Central memory CD8-positive, alpha-beta T cell (primary cell): ENCODE measurements at regions not wholly inside any gene's neighbourhood (a gene's known extent, or its start where the extent isn't known, plus 50 kb on each side); places are given as distances from the start of the nearest gene placed in this dataset.

Source experiments
- ATAC-seq: fragments of 150-1000 bp; cut with Tn5 transposase; replicated peaks from 2 replicates; pipeline ENCODE4 v1.10.0; 2022; ENCODE audit warnings: mild to moderate bottlenecking, moderate FRiP score, moderate number of reproducible peaks; ENCODE audit not compliant: poor library complexity, severe bottlenecking; ENCODE audit errors: extremely low read depth
- DNase-seq, 2 donors: peaks; one replicate each; pipeline ENCODE4 v3.0.0; 2021; ENCODE audit warnings: low spot score in 2 of 2
- H3K27ac Mint-ChIP-seq: one replicate; pipeline ENCODE4 v1.8.0; 2022; ENCODE audit warnings: low read depth, mild to moderate bottlenecking, moderate library complexity, mixed read lengths
- H3K27me3 Mint-ChIP-seq: one replicate; pipeline ENCODE4 v1.8.0; 2022; ENCODE audit warnings: mixed read lengths
- H3K36me3 Mint-ChIP-seq: one replicate; pipeline ENCODE4 v1.8.0; 2022; ENCODE audit warnings: mild to moderate bottlenecking, moderate library complexity, mixed read lengths; ENCODE audit not compliant: insufficient read depth
- H3K4me1 Mint-ChIP-seq: one replicate; pipeline ENCODE4 v1.8.0; 2022; ENCODE audit warnings: mixed read lengths
- H3K4me3 Mint-ChIP-seq: one replicate; pipeline ENCODE4 v1.8.0; 2022; ENCODE audit warnings: mild to moderate bottlenecking, moderate library complexity, mixed read lengths
- H3K9me3 Mint-ChIP-seq: one replicate; pipeline ENCODE4 v1.8.0; 2022; ENCODE audit warnings: mixed read lengths

DNA sequence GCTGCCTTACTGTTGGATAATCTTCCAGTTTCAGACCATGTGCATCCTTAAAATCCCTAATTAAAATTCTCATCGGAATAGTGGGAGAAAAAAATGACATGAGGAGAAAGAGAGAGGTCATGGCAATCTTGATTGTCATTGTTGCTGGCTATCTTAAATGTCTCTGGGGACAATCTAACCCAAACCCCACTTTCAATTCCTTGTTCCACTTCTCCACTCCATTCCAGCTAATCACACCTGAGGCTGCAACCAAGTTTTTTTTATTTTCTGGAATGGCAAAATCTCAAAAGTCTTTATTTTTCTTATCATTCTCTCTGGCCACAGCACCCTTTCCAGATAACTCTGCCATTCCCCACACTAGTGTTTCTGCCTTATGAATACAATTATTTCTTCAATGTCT lies 171.9 kb upstream of the RASA1 start:
- Mint-ChIP-seq H3K4me3 (no peak overlapping the region), H3K9me3 (no peaks in the 10 kb centered on the region), H3K27ac (no peak overlapping the region), H3K27me3 (no peaks in the 10 kb centered on the region), H3K4me1 (peaks cover 31% of the 10 kb centered on the region), H3K36me3 (no peaks in the 10 kb centered on the region)
- DNase-seq (no peak), ATAC-seq (no peak)

DNA sequence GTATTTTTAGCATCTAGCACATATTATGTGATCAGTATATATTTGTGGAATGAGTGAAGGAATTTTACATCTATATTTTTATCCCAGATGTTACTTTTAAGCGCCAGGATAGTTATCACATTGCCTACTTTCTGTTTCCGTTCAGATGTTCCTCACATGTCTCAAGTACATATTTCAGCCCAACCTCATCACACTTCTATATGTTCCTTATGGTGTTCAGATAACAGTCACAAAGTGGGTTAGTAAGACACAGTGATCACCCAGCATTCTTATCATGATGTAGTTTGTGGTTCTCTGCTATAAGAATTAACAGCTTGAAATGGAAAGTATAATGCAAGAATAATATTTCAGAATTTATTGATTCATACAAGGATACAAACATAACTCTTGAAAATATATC lies 170.0 kb upstream of the RASA1 start:
- ATAC-seq (no peak), DNase-seq (no peak)
- no peaks in the 10 kb centered on the region for H3K9me3 Mint-ChIP-seq
- H3K36me3 Mint-ChIP-seq, result no peaks in the 10 kb centered on the region
- peaks cover 49% of the 10 kb centered on the region for H3K4me1 Mint-ChIP-seq
- H3K27me3 Mint-ChIP-seq, result no peaks in the 10 kb centered on the region
- H3K4me3 Mint-ChIP-seq, result no peak overlapping the region
- peak overlapping the region; percentile 80 for H3K27ac Mint-ChIP-seq

- no peak overlapping the region for H3K4me3 Mint-ChIP-seq
- H3K4me1 Mint-ChIP-seq, result peaks cover 44% of the 10 kb centered on the region
- DNase-seq, result no peak
These were observed 168.3 kb upstream of the RASA1 start for GRCh38 chr5:87099291-87099839.

GRCh38 chr5:87099968-87100367 lies 167.7 kb upstream of the RASA1 start:
- no peak overlapping the region for H3K27ac Mint-ChIP-seq
- H3K4me3 Mint-ChIP-seq, result no peak overlapping the region
- no peaks in the 10 kb centered on the region for H3K36me3 Mint-ChIP-seq
- ATAC-seq, result no peak
- no peak for DNase-seq
- H3K4me1 Mint-ChIP-seq, result peaks cover 38% of the 10 kb centered on the region
- peaks cover under 1% of the 10 kb centered on the region for H3K9me3 Mint-ChIP-seq
- H3K27me3 Mint-ChIP-seq, result no peaks in the 10 kb centered on the region

More at GRCh38 chr5:87099291-87099839, 168.3 kb upstream of the RASA1 start:
- ATAC-seq, result no peak
- no peaks in the 10 kb centered on the region for H3K27me3 Mint-ChIP-seq
- H3K27ac Mint-ChIP-seq, result no peak overlapping the region
- no peaks in the 10 kb centered on the region for H3K36me3 Mint-ChIP-seq
- no peaks in the 10 kb centered on the region for H3K9me3 Mint-ChIP-seq

DNA sequence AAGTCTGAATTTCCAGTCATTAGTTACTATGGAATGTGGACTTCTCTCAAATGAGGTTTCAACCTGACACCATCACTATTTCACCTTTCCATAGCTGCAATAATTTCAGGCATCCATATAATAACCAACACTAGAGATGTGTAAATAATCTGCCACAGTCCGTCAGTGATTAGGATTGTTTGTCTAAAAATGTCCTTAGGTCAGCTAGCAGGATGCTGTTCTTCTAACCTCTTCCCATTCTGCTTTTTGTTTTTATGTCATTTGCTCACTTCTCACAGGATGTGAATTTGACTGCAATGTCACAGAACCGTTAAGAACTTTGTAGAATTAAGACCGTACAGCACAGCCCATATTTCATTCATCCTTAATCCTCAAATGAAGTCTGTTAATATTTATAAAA lies 166.4 kb upstream of the RASA1 start:
- Mint-ChIP-seq H3K36me3 (no peaks in the 10 kb centered on the region), H3K4me1 (peaks cover 41% of the 10 kb centered on the region), H3K9me3 (peaks cover 8% of the 10 kb centered on the region), H3K27me3 (no peaks in the 10 kb centered on the region), H3K27ac (no peak overlapping the region), H3K4me3 (no peak overlapping the region)
- ATAC-seq, result no peak
- no peak for DNase-seq

GRCh38 chr5:87102841-87103240 lies 164.8 kb upstream of the RASA1 start:
- Mint-ChIP-seq H3K4me1 (peaks cover 34% of the 10 kb centered on the region), H3K9me3 (peaks cover 8% of the 10 kb centered on the region), H3K27me3 (no peaks in the 10 kb centered on the region), H3K36me3 (no peaks in the 10 kb centered on the region), H3K27ac (no peak overlapping the region), H3K4me3 (no peak overlapping the region)
- ATAC-seq, result no peak
- DNase-seq, result no peak

DNA sequence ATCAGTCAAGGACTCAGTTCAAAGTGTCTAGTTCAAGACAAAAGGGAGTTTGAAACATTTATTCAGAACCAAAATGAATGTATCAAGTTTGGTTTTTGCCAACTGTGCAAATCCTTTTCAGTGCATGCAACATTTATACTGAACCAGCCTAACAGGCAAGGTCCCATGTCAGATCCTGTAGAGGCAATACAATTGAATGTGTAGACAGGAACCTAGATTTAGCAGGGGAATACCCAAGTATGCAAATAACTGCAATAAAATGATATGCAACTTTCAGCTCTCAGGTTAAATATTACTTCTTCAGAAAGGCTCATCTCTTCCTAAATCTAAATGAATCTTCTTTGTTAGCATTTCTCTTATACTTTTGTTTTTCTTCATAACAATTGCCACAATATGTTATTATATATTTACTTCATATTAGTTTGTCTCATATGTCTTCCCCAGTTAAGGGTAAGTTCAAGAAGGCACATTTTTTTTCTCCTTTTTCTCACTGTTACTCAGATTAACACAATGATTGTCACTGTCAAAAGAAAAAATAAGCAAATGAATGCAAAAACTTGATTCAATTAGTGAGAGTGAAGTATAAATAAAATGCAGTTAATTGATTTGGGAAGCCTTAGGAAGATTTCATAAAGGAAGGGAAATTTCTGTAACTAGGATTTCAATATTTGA lies 163.9 kb upstream of the RASA1 start:
- DNase-seq (no peak), ATAC-seq (no peak)
- Mint-ChIP-seq H3K4me1 (peaks cover 29% of the 10 kb centered on the region), H3K36me3 (no peaks in the 10 kb centered on the region), H3K27ac (no peak overlapping the region), H3K4me3 (no peak overlapping the region), H3K27me3 (no peaks in the 10 kb centered on the region), H3K9me3 (peaks cover 8% of the 10 kb centered on the region)

GRCh38 chr5:87105577-87105976 lies 162.1 kb upstream of the RASA1 start:
- ATAC-seq (no peak), DNase-seq (no peak)
- Mint-ChIP-seq H3K4me3 (no peak overlapping the region), H3K27ac (no peak overlapping the region), H3K9me3 (peaks cover 8% of the 10 kb centered on the region), H3K27me3 (no peaks in the 10 kb centered on the region), H3K36me3 (no peaks in the 10 kb centered on the region), H3K4me1 (peaks cover 24% of the 10 kb centered on the region)

- Mint-ChIP-seq H3K27ac (no peak overlapping the region), H3K9me3 (peaks cover 8% of the 10 kb centered on the region)
- ATAC-seq, result no peak
These were observed 157.9 kb upstream of the RASA1 start for GRCh38 chr5:87109746-87110145.

DNA sequence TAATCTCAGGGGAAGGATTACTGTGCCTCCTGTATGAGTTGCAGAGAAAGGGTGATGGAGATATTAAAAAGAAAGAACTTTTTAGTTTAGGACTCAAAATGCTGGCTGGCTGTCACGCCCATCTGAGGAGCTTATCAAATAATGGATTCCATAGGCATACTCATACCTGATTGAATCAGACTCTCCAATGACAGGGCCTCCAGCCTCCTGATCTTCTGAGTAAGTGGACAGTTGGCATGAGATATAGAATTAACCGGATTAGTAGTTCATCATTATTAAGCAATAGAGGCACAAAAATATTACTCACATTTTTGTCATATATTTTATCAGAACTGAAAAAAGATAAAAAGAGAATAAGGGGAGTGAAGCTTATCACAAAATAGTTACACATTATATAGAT lies 157.0 kb upstream of the RASA1 start:
- H3K9me3 Mint-ChIP-seq, result no peaks in the 10 kb centered on the region
- H3K27ac Mint-ChIP-seq, result no peak overlapping the region
- no peak overlapping the region for H3K4me3 Mint-ChIP-seq
- no peak for DNase-seq
- no peaks in the 10 kb centered on the region for H3K4me1 Mint-ChIP-seq
- H3K36me3 Mint-ChIP-seq, result no peaks in the 10 kb centered on the region
- no peaks in the 10 kb centered on the region for H3K27me3 Mint-ChIP-seq
- ATAC-seq, result no peak

More at GRCh38 chr5:87109746-87110145, 157.9 kb upstream of the RASA1 start:
- H3K27me3 Mint-ChIP-seq, result no peaks in the 10 kb centered on the region
- H3K4me3 Mint-ChIP-seq, result no peak overlapping the region
- no peaks in the 10 kb centered on the region for H3K36me3 Mint-ChIP-seq
- H3K4me1 Mint-ChIP-seq, result peaks cover 5% of the 10 kb centered on the region
- no peak for DNase-seq

DNA sequence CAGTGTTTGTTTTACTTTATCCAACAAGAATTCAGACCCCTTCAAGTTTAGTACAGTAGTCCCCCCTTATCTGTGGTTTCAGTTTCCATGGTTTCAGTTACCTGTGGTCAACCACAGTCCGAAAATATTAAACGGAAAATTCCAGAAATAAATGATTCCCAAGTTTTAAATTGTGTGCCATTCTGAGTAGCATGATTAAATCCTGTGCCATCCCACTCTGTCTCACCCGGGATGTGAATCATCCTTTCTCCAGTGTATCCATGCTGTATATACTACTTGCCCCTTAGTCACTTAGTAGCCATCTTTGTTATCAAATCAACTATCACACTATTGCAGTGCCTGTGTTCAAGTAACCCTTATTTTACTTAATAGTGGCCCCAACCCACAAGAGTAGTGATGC lies 153.8 kb upstream of the RASA1 start:
- H3K27me3 Mint-ChIP-seq, result no peaks in the 10 kb centered on the region
- ATAC-seq (no peak), DNase-seq (no peak)
- no peaks in the 10 kb centered on the region for H3K36me3 Mint-ChIP-seq
- H3K4me1 Mint-ChIP-seq, result peaks cover 6% of the 10 kb centered on the region
- no peaks in the 10 kb centered on the region for H3K9me3 Mint-ChIP-seq
- H3K27ac Mint-ChIP-seq, result no peak overlapping the region
- H3K4me3 Mint-ChIP-seq, result no peak overlapping the region

DNA sequence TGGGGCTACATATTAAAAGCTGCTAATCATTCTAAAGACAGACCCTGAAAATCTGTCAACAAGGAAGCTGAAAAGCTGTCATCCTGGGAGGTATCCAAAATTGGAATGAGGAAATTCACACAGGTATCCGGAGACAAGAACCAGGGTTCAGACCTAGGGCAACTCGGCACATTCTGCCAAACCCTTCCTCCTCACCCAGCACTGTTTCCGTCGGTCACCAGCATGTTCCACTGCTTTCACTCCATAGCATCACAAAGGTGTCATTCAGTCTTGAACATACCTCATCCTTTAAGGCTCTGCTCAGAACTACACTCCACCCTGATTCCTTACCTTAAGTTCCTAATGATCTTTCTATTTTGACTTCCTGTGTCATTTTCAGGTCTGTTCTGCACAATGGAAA lies 153.1 kb upstream of the RASA1 start:
- H3K4me1 Mint-ChIP-seq, result peaks cover 13% of the 10 kb centered on the region
- no peaks in the 10 kb centered on the region for H3K27me3 Mint-ChIP-seq
- no peaks in the 10 kb centered on the region for H3K9me3 Mint-ChIP-seq
- no peak overlapping the region for H3K27ac Mint-ChIP-seq
- no peaks in the 10 kb centered on the region for H3K36me3 Mint-ChIP-seq
- no peak for ATAC-seq
- H3K4me3 Mint-ChIP-seq, result no peak overlapping the region
- DNase-seq, result no peak

- H3K27ac Mint-ChIP-seq, result no peak overlapping the region
- H3K4me3 Mint-ChIP-seq, result no peak overlapping the region
- H3K9me3 Mint-ChIP-seq, result no peaks in the 10 kb centered on the region
- H3K36me3 Mint-ChIP-seq, result no peaks in the 10 kb centered on the region
- DNase-seq (no peak), ATAC-seq (no peak)
- H3K4me1 Mint-ChIP-seq, result peaks cover 25% of the 10 kb centered on the region
- no peaks in the 10 kb centered on the region for H3K27me3 Mint-ChIP-seq
These were observed 151.8 kb upstream of the RASA1 start for GRCh38 chr5:87115839-87116364.
